HL-60 (cell line): ENCODE measurements at regions not wholly inside any gene's neighbourhood (a gene's known extent, or its start where the extent isn't known, plus 50 kb on each side); places are given as distances from the start of the nearest gene placed in this dataset.

ENCODE experiments used
- CTCF ChIP-seq: IDR thresholded peaks from one replicate; pipeline ENCODE4 v1.5.1; 2011; ENCODE audit warnings: low read length, control low read depth, inconsistent platforms; ENCODE audit not compliant: insufficient read depth
- GABPA ChIP-seq: IDR thresholded peaks from 2 replicates; pipeline ENCODE4 v1.6.1; 2012; ENCODE audit warnings: low read depth
- POLR2AphosphoS5 ChIP-seq: IDR thresholded peaks from 2 replicates; pipeline ENCODE4 v1.6.1; 2012; ENCODE audit warnings: low read depth
- REST ChIP-seq: IDR thresholded peaks from 2 replicates; pipeline ENCODE4 v1.6.1; 2012; ENCODE audit warnings: low read depth; ENCODE audit not compliant: insufficient replicate concordance
- SPI1 ChIP-seq: IDR thresholded peaks from 2 replicates; pipeline ENCODE4 v1.6.1; 2012; ENCODE audit warnings: low read depth, mild to moderate bottlenecking, borderline replicate concordance

GRCh38 chr4:13084210-13084609 lies 399.9 kb downstream of the RAB28 start:
- no peak for TF ChIP-seq CTCF
- TF ChIP-seq POLR2AphosphoS5: no peak
- TF ChIP-seq GABPA: no peak
- TF ChIP-seq REST: no peak
- TF ChIP-seq SPI1: no peak
